HEK293 (cell line): ENCODE measurements at regions not wholly inside any gene's neighbourhood (a gene's known extent, or its start where the extent isn't known, plus 50 kb on each side); places are given as distances from the start of the nearest gene placed in this dataset.

Experiments
- CTCF ChIP-seq: fragments of 450-650 bp; formaldehyde crosslinking; IDR thresholded peaks from 2 replicates; pipeline ENCODE4 v1.5.1; 2016; ENCODE audit warnings: missing biosample characterization, missing genetic modification characterization
- HOXA7 ChIP-seq: sonication (generic); formaldehyde crosslinking; IDR thresholded peaks from 2 replicates; pipeline ENCODE4 v1.8.1; 2022; ENCODE audit warnings: missing genetic modification reagents, borderline replicate concordance
- IKZF3 ChIP-seq: fragments of 450-650 bp; IDR thresholded peaks from 2 replicates; pipeline ENCODE4 v1.5.0; 2018; ENCODE audit warnings: missing biosample characterization, mild to moderate bottlenecking, missing genetic modification characterization, moderate library complexity
- TCF7L2 ChIP-seq: IDR thresholded peaks from 2 replicates; pipeline ENCODE4 v1.6.1; 2011; ENCODE audit warnings: low read depth, mild to moderate bottlenecking, inconsistent platforms, low read length, moderate library complexity, borderline replicate concordance
- YY1 ChIP-seq: fragments of 450-650 bp; formaldehyde crosslinking; IDR thresholded peaks from 2 replicates; pipeline ENCODE4 v1.5.1; 2018; ENCODE audit warnings: missing biosample characterization, missing genetic modification characterization
- ZNF302 ChIP-seq: fragments of 450-650 bp; formaldehyde crosslinking; IDR thresholded peaks from 2 replicates; pipeline ENCODE4 v1.5.1; 2016; ENCODE audit warnings: missing biosample characterization, missing genetic modification characterization, low read depth
- ZNF639 ChIP-seq: fragments of 450-650 bp; formaldehyde crosslinking; IDR thresholded peaks from 2 replicates; pipeline ENCODE4 v1.5.1; 2016; ENCODE audit warnings: missing biosample characterization, missing genetic modification characterization

GRCh38 chr5:174567506-174568141 is 156.8 kb upstream of the MSX2 start:
- TF ChIP-seq CTCF = no peak
- TF ChIP-seq IKZF3 (tag by site-specific recombination) = no peak
- no peak for TF ChIP-seq YY1 (tag by site-specific recombination)
- no peak for TF ChIP-seq ZNF639
- no peak for TF ChIP-seq TCF7L2
- no peak for TF ChIP-seq ZNF302 (tag by site-specific recombination)
- TF ChIP-seq HOXA7 (CRISPR knock-in tag) = no peak
